HepG2 (cell line): ENCODE measurements at regions not wholly inside any gene's neighbourhood (a gene's known extent, or its start where the extent isn't known, plus 50 kb on each side); places are given as distances from the start of the nearest gene placed in this dataset.

Experiments used
- TF ChIP-seq, protein P1 (sequence below): sonication (generic); formaldehyde crosslinking; IDR thresholded peaks from 2 replicates; pipeline ENCODE4 v1.4.0; 2020; ENCODE audit warnings: low read depth, missing genetic modification reagents
- TF ChIP-seq, protein P2 (sequence below): sonication (generic); formaldehyde crosslinking; IDR thresholded peaks from 2 replicates; pipeline ENCODE4 v1.5.0; 2020; ENCODE audit warnings: mild to moderate bottlenecking, missing genetic modification reagents, moderate library complexity

DNA sequence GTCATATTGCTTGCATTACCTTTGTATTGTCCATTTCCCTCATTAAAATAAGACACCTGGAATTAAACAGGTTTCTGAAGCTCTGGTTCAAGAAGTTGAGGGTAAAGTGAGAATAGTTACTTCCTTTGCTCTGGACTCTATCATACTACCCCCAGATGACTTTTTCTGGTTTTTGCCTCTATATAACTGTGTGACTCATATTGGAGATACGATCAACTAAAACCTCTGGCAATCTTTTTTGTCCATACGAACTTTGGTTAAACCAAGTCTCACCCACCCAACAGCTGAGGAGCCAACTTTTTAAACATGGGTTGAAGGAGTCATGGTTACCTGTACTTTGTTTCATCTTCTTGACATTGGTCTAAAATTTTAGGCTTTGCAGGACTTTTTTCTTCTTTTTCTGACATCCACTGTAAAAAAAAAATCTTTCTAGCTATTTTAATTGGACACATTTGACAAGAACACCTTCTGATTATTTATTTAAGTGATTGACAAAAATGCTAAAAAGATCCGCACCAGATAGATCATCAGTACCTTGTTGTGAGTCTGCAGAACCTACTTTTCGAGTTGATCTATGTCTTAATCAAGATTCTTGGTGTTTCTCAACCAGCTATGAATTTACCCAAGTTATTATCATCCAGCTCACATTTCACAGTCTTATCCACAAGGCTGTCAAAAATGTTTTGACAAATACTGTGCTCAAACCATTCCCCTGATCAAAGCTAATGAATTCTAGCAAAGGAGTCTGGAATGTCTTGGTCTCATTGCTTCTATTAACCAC, 166.0 kb downstream of the IPO8 start:
- TF ChIP-seq, protein P1, sequence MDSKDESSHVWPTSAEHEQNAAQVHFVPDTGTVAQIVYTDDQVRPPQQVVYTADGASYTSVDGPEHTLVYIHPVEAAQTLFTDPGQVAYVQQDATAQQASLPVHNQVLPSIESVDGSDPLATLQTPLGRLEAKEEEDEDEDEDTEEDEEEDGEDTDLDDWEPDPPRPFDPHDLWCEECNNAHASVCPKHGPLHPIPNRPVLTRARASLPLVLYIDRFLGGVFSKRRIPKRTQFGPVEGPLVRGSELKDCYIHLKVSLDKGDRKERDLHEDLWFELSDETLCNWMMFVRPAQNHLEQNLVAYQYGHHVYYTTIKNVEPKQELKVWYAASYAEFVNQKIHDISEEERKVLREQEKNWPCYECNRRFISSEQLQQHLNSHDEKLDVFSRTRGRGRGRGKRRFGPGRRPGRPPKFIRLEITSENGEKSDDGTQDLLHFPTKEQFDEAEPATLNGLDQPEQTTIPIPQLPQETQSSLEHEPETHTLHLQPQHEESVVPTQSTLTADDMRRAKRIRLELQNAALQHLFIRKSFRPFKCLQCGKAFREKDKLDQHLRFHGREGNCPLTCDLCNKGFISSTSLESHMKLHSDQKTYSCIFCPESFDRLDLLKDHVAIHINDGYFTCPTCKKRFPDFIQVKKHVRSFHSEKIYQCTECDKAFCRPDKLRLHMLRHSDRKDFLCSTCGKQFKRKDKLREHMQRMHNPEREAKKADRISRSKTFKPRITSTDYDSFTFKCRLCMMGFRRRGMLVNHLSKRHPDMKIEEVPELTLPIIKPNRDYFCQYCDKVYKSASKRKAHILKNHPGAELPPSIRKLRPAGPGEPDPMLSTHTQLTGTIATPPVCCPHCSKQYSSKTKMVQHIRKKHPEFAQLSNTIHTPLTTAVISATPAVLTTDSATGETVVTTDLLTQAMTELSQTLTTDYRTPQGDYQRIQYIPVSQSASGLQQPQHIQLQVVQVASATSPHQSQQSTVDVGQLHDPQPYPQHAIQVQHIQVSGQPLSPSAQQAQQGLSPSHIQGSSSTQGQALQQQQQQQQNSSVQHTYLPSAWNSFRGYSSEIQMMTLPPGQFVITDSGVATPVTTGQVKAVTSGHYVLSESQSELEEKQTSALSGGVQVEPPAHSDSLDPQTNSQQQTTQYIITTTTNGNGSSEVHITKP (CRISPR knock-in tag): no peak
- TF ChIP-seq, protein P2, sequence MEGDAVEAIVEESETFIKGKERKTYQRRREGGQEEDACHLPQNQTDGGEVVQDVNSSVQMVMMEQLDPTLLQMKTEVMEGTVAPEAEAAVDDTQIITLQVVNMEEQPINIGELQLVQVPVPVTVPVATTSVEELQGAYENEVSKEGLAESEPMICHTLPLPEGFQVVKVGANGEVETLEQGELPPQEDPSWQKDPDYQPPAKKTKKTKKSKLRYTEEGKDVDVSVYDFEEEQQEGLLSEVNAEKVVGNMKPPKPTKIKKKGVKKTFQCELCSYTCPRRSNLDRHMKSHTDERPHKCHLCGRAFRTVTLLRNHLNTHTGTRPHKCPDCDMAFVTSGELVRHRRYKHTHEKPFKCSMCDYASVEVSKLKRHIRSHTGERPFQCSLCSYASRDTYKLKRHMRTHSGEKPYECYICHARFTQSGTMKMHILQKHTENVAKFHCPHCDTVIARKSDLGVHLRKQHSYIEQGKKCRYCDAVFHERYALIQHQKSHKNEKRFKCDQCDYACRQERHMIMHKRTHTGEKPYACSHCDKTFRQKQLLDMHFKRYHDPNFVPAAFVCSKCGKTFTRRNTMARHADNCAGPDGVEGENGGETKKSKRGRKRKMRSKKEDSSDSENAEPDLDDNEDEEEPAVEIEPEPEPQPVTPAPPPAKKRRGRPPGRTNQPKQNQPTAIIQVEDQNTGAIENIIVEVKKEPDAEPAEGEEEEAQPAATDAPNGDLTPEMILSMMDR (CRISPR knock-in tag): no peak
